Neural cell (in vitro differentiated cells): ENCODE measurements at regions not wholly inside any gene's neighbourhood (a gene's known extent, or its start where the extent isn't known, plus 50 kb on each side); places are given as distances from the start of the nearest gene placed in this dataset.

Source experiments
- H2AFZ ChIP-seq: fragments of 200-600, 300-800 bp; sonication (generic), shearing (Covaris generic); 2 replicates; pipeline ENCODE4 v1.6.0; 2014; ENCODE audit warnings: low read depth, mild to moderate bottlenecking, antibody characterized with exemption, low read length, moderate library complexity
- H3F3A ChIP-seq: fragments of 200-600 bp; shearing (Covaris generic); 2 replicates; pipeline ENCODE4 v1.6.1; 2016; ENCODE audit warnings: mild to moderate bottlenecking, moderate library complexity, mixed read lengths, antibody characterized with exemption, low read length; ENCODE audit not compliant: insufficient read depth, poor library complexity, severe bottlenecking
- H3K27ac ChIP-seq: fragments of 200-600, 300-800 bp; sonication (generic), shearing (Covaris generic); 2 replicates; pipeline ENCODE4 v1.5.1; 2014; ENCODE audit warnings: mild to moderate bottlenecking, low read length, moderate library complexity
- H3K27me3 ChIP-seq: fragments of 300-800, 200-600 bp; sonication (generic), shearing (Covaris generic); 2 replicates; pipeline ENCODE4 v1.6.0; 2014; ENCODE audit warnings: mild to moderate bottlenecking, low read depth, low read length, moderate library complexity; ENCODE audit not compliant: insufficient read depth
- H3K36me3 ChIP-seq: fragments of 300-800, 200-600 bp; sonication (generic), shearing (Covaris generic); 2 replicates; pipeline ENCODE4 v1.5.1; 2014; ENCODE audit warnings: mild to moderate bottlenecking, antibody characterized with exemption, low read length, moderate library complexity; ENCODE audit not compliant: insufficient read depth
- H3K4me2 ChIP-seq: fragments of 300-800, 200-600 bp; sonication (generic), shearing (Covaris generic); 2 replicates; pipeline ENCODE4 v1.6.0; 2014; ENCODE audit warnings: mild to moderate bottlenecking, low read length
- H3K4me3 ChIP-seq: fragments of 300-800, 200-600 bp; sonication (generic), shearing (Covaris generic); 2 replicates; pipeline ENCODE4 v1.5.1; 2014; ENCODE audit warnings: mild to moderate bottlenecking, low read length, moderate library complexity
- H3K79me2 ChIP-seq: fragments of 200-600 bp; shearing (Covaris generic); replicated peaks from 2 replicates; pipeline ENCODE4 v1.6.0; 2014; ENCODE audit warnings: mild to moderate bottlenecking, low read length, moderate library complexity; ENCODE audit not compliant: insufficient read depth
- H3K9ac ChIP-seq: fragments of 300-800, 200-600 bp; sonication (generic), shearing (Covaris generic); 2 replicates; pipeline ENCODE4 v1.6.1; 2016; ENCODE audit warnings: mild to moderate bottlenecking, low read length, mixed read lengths
- H3K9me2 ChIP-seq: fragments of 200-600 bp; shearing (Covaris generic); 2 replicates; pipeline ENCODE4 v1.6.1; 2016; ENCODE audit warnings: mild to moderate bottlenecking, low read length, mixed read lengths; ENCODE audit not compliant: insufficient read depth
- H3K9me3 ChIP-seq: fragments of 200-600, 300-800 bp; sonication (generic), shearing (Covaris generic); 2 replicates; pipeline ENCODE4 v1.6.1; 2016; ENCODE audit warnings: mild to moderate bottlenecking, mixed run types, low read length, moderate library complexity, mixed read lengths
- H4K20me1 ChIP-seq: fragments of 200-600 bp; shearing (Covaris generic); 2 replicates; pipeline ENCODE4 v1.6.1; 2016; ENCODE audit warnings: mild to moderate bottlenecking, mixed run types; ENCODE audit not compliant: insufficient read depth
- EP300 ChIP-seq: fragments of 450-650 bp; conservative IDR thresholded peaks from 2 replicates; pipeline ENCODE4 v1.6.1; 2014; ENCODE audit warnings: antibody characterized with exemption, mild to moderate bottlenecking, moderate library complexity; ENCODE audit not compliant: poor library complexity, severe bottlenecking
- EZH2 ChIP-seq: fragments of 200-600, 300-800 bp; shearing (Covaris generic), sonication (generic); IDR thresholded peaks from 2 replicates; pipeline ENCODE4 v1.6.1; 2014; ENCODE audit warnings: antibody characterized with exemption, low read length, borderline replicate concordance, mild to moderate bottlenecking; ENCODE audit not compliant: insufficient read depth, poor library complexity, severe bottlenecking
- MXI1 ChIP-seq: fragments of 450-650 bp; conservative IDR thresholded peaks from 2 replicates; pipeline ENCODE4 v1.6.1; 2014; ENCODE audit warnings: antibody characterized with exemption, mild to moderate bottlenecking; ENCODE audit not compliant: poor library complexity, severe bottlenecking
- POLR2AphosphoS5 ChIP-seq: IDR thresholded peaks from 2 replicates; pipeline ENCODE4 v1.6.1; 2012
- RAD21 ChIP-seq: fragments of 450-650 bp; conservative IDR thresholded peaks from 2 replicates; pipeline ENCODE4 v1.6.1; 2014; ENCODE audit warnings: antibody characterized with exemption, mild to moderate bottlenecking, moderate library complexity
- SMC3 ChIP-seq: fragments of 450-650 bp; conservative IDR thresholded peaks from 2 replicates; pipeline ENCODE4 v1.6.1; 2014; ENCODE audit warnings: antibody characterized with exemption, mild to moderate bottlenecking, moderate library complexity; ENCODE audit not compliant: poor library complexity
- TAF1 ChIP-seq: IDR thresholded peaks from 2 replicates; pipeline ENCODE4 v1.6.1; 2012; ENCODE audit warnings: low read depth
- TF ChIP-seq, protein P1 (sequence below): IDR thresholded peaks from 2 replicates; pipeline ENCODE4 v1.6.1; 2012; ENCODE audit warnings: borderline replicate concordance
- TF ChIP-seq, protein P2 (sequence below): fragments of 450-650 bp; IDR thresholded peaks from 2 replicates; pipeline ENCODE4 v1.5.1; 2014; ENCODE audit warnings: antibody characterized with exemption, mild to moderate bottlenecking, moderate library complexity; ENCODE audit not compliant: poor library complexity, severe bottlenecking

GRCh38 chr2:160816916-160817499, 323.4 kb upstream of the RBMS1 start:
- H3K9me2 ChIP-seq = no peaks in the 10 kb centered on the region
- H3K27me3 ChIP-seq = no peaks in the 10 kb centered on the region
- no peak overlapping the region for H3K9ac ChIP-seq
- no peak overlapping the region for H3K27ac ChIP-seq
- H2AFZ ChIP-seq = no peak overlapping the region
- H4K20me1 ChIP-seq = no peaks in the 10 kb centered on the region
- no peak overlapping the region for H3K4me3 ChIP-seq
- TF ChIP-seq POLR2AphosphoS5 (no peak), SMC3 (no peak), RAD21 (no peak), TAF1 (no peak), EP300 (no peak), MXI1 (no peak), EZH2 (no peak)
- TF ChIP-seq, protein P1, sequence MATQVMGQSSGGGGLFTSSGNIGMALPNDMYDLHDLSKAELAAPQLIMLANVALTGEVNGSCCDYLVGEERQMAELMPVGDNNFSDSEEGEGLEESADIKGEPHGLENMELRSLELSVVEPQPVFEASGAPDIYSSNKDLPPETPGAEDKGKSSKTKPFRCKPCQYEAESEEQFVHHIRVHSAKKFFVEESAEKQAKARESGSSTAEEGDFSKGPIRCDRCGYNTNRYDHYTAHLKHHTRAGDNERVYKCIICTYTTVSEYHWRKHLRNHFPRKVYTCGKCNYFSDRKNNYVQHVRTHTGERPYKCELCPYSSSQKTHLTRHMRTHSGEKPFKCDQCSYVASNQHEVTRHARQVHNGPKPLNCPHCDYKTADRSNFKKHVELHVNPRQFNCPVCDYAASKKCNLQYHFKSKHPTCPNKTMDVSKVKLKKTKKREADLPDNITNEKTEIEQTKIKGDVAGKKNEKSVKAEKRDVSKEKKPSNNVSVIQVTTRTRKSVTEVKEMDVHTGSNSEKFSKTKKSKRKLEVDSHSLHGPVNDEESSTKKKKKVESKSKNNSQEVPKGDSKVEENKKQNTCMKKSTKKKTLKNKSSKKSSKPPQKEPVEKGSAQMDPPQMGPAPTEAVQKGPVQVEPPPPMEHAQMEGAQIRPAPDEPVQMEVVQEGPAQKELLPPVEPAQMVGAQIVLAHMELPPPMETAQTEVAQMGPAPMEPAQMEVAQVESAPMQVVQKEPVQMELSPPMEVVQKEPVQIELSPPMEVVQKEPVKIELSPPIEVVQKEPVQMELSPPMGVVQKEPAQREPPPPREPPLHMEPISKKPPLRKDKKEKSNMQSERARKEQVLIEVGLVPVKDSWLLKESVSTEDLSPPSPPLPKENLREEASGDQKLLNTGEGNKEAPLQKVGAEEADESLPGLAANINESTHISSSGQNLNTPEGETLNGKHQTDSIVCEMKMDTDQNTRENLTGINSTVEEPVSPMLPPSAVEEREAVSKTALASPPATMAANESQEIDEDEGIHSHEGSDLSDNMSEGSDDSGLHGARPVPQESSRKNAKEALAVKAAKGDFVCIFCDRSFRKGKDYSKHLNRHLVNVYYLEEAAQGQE = no peak
- TF ChIP-seq, protein P2, sequence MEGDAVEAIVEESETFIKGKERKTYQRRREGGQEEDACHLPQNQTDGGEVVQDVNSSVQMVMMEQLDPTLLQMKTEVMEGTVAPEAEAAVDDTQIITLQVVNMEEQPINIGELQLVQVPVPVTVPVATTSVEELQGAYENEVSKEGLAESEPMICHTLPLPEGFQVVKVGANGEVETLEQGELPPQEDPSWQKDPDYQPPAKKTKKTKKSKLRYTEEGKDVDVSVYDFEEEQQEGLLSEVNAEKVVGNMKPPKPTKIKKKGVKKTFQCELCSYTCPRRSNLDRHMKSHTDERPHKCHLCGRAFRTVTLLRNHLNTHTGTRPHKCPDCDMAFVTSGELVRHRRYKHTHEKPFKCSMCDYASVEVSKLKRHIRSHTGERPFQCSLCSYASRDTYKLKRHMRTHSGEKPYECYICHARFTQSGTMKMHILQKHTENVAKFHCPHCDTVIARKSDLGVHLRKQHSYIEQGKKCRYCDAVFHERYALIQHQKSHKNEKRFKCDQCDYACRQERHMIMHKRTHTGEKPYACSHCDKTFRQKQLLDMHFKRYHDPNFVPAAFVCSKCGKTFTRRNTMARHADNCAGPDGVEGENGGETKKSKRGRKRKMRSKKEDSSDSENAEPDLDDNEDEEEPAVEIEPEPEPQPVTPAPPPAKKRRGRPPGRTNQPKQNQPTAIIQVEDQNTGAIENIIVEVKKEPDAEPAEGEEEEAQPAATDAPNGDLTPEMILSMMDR = no peak
- no peaks in the 10 kb centered on the region for H3F3A ChIP-seq
- H3K9me3 ChIP-seq = no peaks in the 10 kb centered on the region
- no peaks in the 10 kb centered on the region for H3K36me3 ChIP-seq
- no peak overlapping the region for H3K4me2 ChIP-seq
- H3K79me2 ChIP-seq = no peaks in the 10 kb centered on the region

GRCh38 chr2:160820691-160821090, 327.1 kb upstream of the RBMS1 start:
- Histone ChIP-seq H3K36me3 (no peaks in the 10 kb centered on the region), H3K27ac (no peak overlapping the region), H3K9ac (no peak overlapping the region), H3K79me2 (no peaks in the 10 kb centered on the region), H3F3A (no peaks in the 10 kb centered on the region), H3K27me3 (no peaks in the 10 kb centered on the region), H4K20me1 (no peaks in the 10 kb centered on the region), H3K4me3 (no peak overlapping the region), H3K9me2 (no peaks in the 10 kb centered on the region), H2AFZ (no peak overlapping the region), H3K4me2 (no peak overlapping the region), H3K9me3 (peaks cover 3% of the 10 kb centered on the region)
- TF ChIP-seq SMC3 = no peak
- no peak for TF ChIP-seq TAF1
- no peak for TF ChIP-seq MXI1
- TF ChIP-seq RAD21 = no peak
- no peak for TF ChIP-seq EZH2
- no peak for TF ChIP-seq POLR2AphosphoS5
- no peak for TF ChIP-seq EP300
- TF ChIP-seq, protein P2 = no peak
- TF ChIP-seq, protein P1 = no peak
